Fibroblast of mammary gland (primary cell): ENCODE measurements at regions not wholly inside any gene's neighbourhood (a gene's known extent, or its start where the extent isn't known, plus 50 kb on each side); places are given as distances from the start of the nearest gene placed in this dataset.
"Not testable (repeated sequence)": the region's sequence is repeated elsewhere in the genome, so short reads cannot be mapped to it uniquely, and the experiment has no call there.

Experiments
- DNase-seq: peaks from one replicate; pipeline ENCODE4 v3.0.0-alpha.2; 2010; ENCODE audit warnings: low read depth
- H3K4me3 ChIP-seq: 2 replicates; pipeline ENCODE4 v1.5.1; 2011; ENCODE audit warnings: low read depth, mild to moderate bottlenecking, low read length, moderate library complexity; ENCODE audit not compliant: control insufficient read depth
- TF ChIP-seq, protein P1 (sequence below): conservative IDR thresholded peaks from 2 replicates; pipeline ENCODE4 v1.5.1; 2011; ENCODE audit warnings: low read depth, low read length, inconsistent platforms; ENCODE audit not compliant: control insufficient read depth, insufficient read depth

- H3K4me3 ChIP-seq, result no peak overlapping the region
- DNase-seq, result no peak
- TF ChIP-seq, protein P1, sequence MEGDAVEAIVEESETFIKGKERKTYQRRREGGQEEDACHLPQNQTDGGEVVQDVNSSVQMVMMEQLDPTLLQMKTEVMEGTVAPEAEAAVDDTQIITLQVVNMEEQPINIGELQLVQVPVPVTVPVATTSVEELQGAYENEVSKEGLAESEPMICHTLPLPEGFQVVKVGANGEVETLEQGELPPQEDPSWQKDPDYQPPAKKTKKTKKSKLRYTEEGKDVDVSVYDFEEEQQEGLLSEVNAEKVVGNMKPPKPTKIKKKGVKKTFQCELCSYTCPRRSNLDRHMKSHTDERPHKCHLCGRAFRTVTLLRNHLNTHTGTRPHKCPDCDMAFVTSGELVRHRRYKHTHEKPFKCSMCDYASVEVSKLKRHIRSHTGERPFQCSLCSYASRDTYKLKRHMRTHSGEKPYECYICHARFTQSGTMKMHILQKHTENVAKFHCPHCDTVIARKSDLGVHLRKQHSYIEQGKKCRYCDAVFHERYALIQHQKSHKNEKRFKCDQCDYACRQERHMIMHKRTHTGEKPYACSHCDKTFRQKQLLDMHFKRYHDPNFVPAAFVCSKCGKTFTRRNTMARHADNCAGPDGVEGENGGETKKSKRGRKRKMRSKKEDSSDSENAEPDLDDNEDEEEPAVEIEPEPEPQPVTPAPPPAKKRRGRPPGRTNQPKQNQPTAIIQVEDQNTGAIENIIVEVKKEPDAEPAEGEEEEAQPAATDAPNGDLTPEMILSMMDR, result no peak
These were observed 194.4 kb downstream of the FAM133A start for GRCh38 chrX:93868289-93868965.

GRCh38 chrX:93874554-93874953 is 200.5 kb downstream of the FAM133A start:
- peak; percentile 22 for DNase-seq
- no peak overlapping the region for H3K4me3 ChIP-seq

DNA sequence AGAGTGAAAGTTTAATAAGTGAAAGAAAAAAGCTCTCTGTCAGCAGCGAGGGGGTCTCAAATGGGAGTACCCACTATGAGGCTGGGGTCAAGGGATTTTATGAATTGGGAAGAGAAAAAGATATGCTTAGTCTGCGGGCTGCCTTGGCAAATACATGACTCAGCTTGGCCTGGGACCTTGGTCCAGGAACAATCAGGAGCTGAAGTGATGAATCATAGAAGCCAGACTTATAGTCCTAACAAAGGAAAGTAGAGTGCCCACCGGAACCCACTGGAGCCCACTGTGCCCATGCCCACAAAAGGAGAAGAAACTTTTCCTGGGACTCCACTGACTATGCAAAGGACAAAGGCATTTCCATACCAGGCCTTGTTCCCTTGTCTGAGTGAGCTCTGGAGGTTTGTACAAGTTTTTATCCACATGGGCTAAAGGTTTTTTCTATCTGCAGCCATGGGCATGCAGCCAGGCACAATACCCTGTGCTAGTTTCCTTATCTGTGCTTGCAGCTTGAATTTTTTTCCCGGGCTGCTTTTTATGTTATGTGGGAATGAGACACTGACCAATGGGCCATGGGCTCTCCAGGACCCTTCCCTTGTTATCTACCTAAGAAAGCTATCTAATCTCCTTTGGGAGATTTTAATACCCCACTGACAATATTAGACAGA is 201.7 kb downstream of the FAM133A start:
- H3K4me3 ChIP-seq, result no peak overlapping the region
- TF ChIP-seq, protein P1, result no peak
- no peak for DNase-seq

More at GRCh38 chrX:93874554-93874953, 200.5 kb downstream of the FAM133A start:
- TF ChIP-seq, protein P1, result peak; percentile 53

DNA sequence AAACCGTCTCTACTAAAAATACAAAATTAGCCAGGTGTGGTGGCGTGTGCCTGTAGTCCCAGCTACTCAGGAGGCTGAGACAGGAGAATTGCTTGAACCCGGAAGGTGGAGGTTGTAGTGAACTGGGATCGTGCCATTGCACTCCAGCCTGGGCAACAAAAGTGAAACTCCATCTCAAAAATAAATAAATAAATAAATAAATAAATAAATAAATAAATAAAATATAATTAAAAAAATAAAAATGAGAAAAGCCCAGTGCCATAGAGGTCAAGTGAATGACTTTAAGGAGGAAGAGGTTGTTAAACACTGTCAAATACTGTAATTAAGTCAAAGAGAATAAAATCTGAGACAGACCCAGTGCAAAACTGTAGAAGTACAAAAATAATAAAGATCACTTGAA is 247.0 kb downstream of the FAM133A start:
- H3K4me3 ChIP-seq, result not testable (repeated sequence)

DNA sequence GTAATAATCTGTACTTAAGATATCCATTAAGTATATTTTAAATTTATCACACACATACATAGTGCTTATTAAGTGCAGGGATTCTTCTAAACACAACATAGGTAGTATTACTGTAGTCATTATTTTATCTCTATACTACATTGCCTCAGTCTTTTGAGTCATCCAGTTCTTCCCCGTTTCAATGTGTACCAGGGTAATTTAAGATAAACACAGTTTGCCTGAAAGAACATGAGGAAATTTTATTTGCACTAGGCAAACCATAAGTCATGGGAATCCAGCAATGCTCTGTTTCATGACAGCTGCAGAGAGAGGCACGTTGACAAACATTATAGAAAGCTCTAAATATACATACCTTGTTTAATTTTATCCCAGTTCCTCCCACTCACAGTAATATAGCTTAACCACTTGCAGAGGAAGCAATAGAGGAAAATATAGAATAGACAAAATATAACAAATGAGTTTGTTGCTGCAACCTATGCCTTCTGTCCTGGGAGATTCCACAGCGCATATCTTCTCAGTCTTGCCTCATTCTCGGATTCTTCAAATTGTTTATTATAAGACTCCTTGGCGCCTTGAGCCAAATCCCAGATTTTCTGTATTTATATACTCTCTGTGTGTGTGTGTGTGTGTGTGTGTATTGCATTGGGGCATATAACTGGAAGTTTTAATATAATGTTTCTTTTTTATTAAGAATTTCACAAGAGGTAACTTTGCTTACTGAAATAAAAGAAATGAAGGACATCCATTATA is 258.6 kb downstream of the FAM133A start:
- no peak for DNase-seq
- no peak overlapping the region for H3K4me3 ChIP-seq
- TF ChIP-seq, protein P1, result no peak

More for the DNA sequence above, 247.0 kb downstream of the FAM133A start:
- not testable (repeated sequence) for DNase-seq

DNA sequence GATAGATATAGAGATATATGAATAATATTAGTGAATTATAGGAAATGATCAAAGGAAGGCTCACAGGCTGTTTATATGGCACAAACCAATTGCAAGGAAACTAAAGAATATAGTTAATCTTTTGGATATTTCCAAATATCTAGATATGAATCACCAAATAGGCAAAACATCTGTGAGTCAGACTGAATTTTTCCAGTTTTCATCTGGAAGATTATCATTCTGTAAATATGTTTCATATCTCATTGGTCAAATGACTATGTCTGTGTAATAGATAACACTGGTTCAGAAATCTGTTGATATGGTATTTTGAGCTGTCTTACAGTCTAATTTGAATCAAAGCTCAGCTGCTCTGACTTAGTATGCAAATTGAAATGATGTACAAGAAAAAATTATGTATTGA is 303.6 kb downstream of the FAM133A start:
- H3K4me3 ChIP-seq, result no peak overlapping the region
- TF ChIP-seq, protein P1, result no peak
- DNase-seq, result no peak
